ENCODE measurements at regions not wholly inside any gene's neighbourhood (a gene's known extent, or its start where the extent isn't known, plus 50 kb on each side); places are given as distances from the start of the nearest gene placed in this dataset.

GRCh38 chr1:60567256-60567655 is 493.7 kb upstream of the C1orf87 start:
- Histone ChIP-seq H3K36me3 (ENCODE audit: control insufficient read depth in 2 of 3, insufficient read depth in 3 of 3, low read length in 3 of 3) (no peaks in the 10 kb centered on the region), H3K27me3 (ENCODE audit: control insufficient read depth in 2 of 2, insufficient read depth in 2 of 2, low read length in 2 of 2) (no peaks in the 10 kb centered on the region), H3K9me3 (ENCODE audit: control insufficient read depth in 2 of 3, low read length in 3 of 3) (no peaks in the 10 kb centered on the region), H3K4me3 (ENCODE audit: low read length) (no peak overlapping the region), H3K27ac (ENCODE audit: low read depth, low read length) (no peak overlapping the region), H3K4me1 (ENCODE audit: control insufficient read depth in 2 of 2, insufficient read depth in 2 of 2, low read length in 2 of 2) (no peaks in the 10 kb centered on the region)
- peaks cover 0 to 18% (median 2%) of the 10 kb centered on the region in 11 donors for H3K9me3 Mint-ChIP-seq
- DNase-seq = no peak
- intact Hi-C loops (cut with micrococcal nuclease) = no loop called here
- POLR2A ChIA-PET = no interaction called here
- no peak for ATAC-seq
- H3K27me3 Mint-ChIP-seq = peaks cover 0 to 7% (median 4%) of the 10 kb centered on the region in 5 donors
- no peaks in the 10 kb centered on the region for H3K4me1 Mint-ChIP-seq
- CTCF ChIA-PET = no interaction called here
- H3K4me3 Mint-ChIP-seq = no peak overlapping the region
- H3K27ac Mint-ChIP-seq = no peak overlapping the region
- H3K36me3 Mint-ChIP-seq = no peaks in the 10 kb centered on the region

DNA sequence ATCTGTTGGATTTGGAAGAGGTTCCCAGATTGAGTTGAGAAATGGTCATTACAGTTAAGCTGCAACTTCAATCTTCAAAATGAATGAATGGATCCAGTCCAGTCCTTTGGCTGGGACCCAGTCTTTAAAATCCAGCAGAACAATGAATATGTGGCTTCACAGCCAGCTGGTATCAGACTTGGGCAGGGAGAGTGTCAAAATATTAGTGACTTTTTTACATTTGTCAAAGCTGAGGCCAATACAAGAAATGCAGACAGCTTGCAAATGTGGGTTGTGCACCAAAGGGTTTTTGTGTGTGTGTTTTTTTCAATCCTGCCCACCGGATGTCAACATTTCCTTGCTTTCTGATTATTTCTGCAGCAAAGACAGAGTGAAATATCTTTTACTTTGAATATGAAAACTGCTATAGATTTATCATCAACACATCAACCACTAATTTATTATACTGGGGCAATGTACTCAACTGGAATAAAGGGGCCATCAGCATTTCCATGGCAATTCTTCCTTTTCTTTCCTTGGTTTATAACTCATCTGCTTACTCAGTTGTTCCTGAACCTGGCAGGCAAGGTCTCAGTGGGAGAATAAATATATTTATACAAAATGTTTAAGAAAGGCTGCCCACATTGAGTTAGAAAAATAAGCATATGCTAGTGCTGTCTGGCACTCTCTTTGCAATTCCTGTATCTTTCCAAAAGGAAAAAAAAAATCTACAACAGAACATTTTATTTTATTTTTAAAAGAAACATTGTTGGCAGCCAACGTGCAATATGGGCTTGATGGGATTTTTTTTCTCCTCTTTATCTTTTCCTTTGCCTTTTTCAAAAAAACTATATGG is 491.6 kb upstream of the C1orf87 start:
- intact Hi-C loops (cut with micrococcal nuclease) = no loop called here
- no peak for DNase-seq
- no peak for ATAC-seq
- no peak overlapping the region for H3K4me3 ChIP-seq (ENCODE audit: low read length)
- peaks cover 0 to 16% (median 2%) of the 10 kb centered on the region in 11 donors for H3K9me3 Mint-ChIP-seq
- POLR2A ChIA-PET = no interaction called here
- H3K4me1 Mint-ChIP-seq = no peaks in the 10 kb centered on the region
- H3K36me3 ChIP-seq (ENCODE audit: control insufficient read depth in 2 of 3, insufficient read depth in 3 of 3, low read length in 3 of 3) = no peaks in the 10 kb centered on the region
- H3K4me3 Mint-ChIP-seq = no peak overlapping the region
- no peaks in the 10 kb centered on the region for H3K9me3 ChIP-seq (ENCODE audit: control insufficient read depth in 2 of 3, low read length in 3 of 3)
- H3K27ac Mint-ChIP-seq = no peak overlapping the region
- CTCF ChIA-PET = no interaction called here
- H3K4me1 ChIP-seq (ENCODE audit: control insufficient read depth in 2 of 2, insufficient read depth in 2 of 2, low read length in 2 of 2) = no peaks in the 10 kb centered on the region
- no peaks in the 10 kb centered on the region for H3K36me3 Mint-ChIP-seq
- H3K27me3 Mint-ChIP-seq = peaks cover 0 to 5% (median 0%) of the 10 kb centered on the region in 5 donors
- H3K27me3 ChIP-seq (ENCODE audit: control insufficient read depth in 2 of 2, insufficient read depth in 2 of 2, low read length in 2 of 2) = no peaks in the 10 kb centered on the region
- H3K27ac ChIP-seq (ENCODE audit: low read depth, low read length) = no peak overlapping the region

- Mint-ChIP-seq H3K4me3 (no peak overlapping the region), H3K27me3 (peaks cover 0 to 5% (median 0%) of the 10 kb centered on the region in 5 donors), H3K9me3 (peaks cover 0 to 11% (median 2%) of the 10 kb centered on the region in 11 donors), H3K36me3 (no peaks in the 10 kb centered on the region), H3K4me1 (no peaks in the 10 kb centered on the region), H3K27ac (no peak overlapping the region)
- no peaks in the 10 kb centered on the region for H3K36me3 ChIP-seq (ENCODE audit: control insufficient read depth in 2 of 3, insufficient read depth in 3 of 3, low read length in 3 of 3)
- H3K27ac ChIP-seq (ENCODE audit: low read depth, low read length) = no peak overlapping the region
- CTCF ChIA-PET = no interaction called here
- H3K27me3 ChIP-seq (ENCODE audit: control insufficient read depth in 2 of 2, insufficient read depth in 2 of 2, low read length in 2 of 2) = no peaks in the 10 kb centered on the region
- DNase-seq (no peak), ATAC-seq (no peak)
- no peaks in the 10 kb centered on the region for H3K9me3 ChIP-seq (ENCODE audit: control insufficient read depth in 2 of 3, low read length in 3 of 3)
- POLR2A ChIA-PET = no interaction called here
- H3K4me3 ChIP-seq (ENCODE audit: low read length) = no peak overlapping the region
- intact Hi-C loops (cut with micrococcal nuclease) = no loop called here
- no peaks in the 10 kb centered on the region for H3K4me1 ChIP-seq (ENCODE audit: control insufficient read depth in 2 of 2, insufficient read depth in 2 of 2, low read length in 2 of 2)
These were observed 490.4 kb upstream of the C1orf87 start for GRCh38 chr1:60563777-60564535.

GRCh38 chr1:60562740-60563139 is 489.2 kb upstream of the C1orf87 start:
- Mint-ChIP-seq H3K36me3 (no peaks in the 10 kb centered on the region), H3K4me1 (no peaks in the 10 kb centered on the region)
- ATAC-seq = no peak

DNA sequence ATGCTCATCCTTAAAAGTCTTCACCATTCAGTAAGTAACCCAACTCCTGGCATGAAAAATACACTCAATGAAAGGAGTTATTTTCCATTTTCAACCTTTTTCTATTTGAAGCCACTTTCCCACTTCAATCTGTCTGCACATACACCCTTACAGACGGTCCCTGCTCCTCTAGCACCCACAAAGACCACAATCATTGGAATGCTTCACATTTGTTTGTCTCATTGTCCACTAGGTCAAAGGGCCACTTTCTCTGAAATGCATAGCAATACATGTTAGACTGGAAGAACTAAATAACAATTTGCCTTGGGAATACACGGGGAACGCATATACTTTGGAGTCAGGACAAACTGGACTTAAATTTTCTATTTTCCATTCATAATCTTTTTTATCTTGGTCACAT is 487.1 kb upstream of the C1orf87 start:
- Histone ChIP-seq H3K27ac (ENCODE audit: low read depth, low read length) (no peak overlapping the region), H3K4me3 (ENCODE audit: low read length) (no peak overlapping the region), H3K36me3 (ENCODE audit: control insufficient read depth in 2 of 3, insufficient read depth in 3 of 3, low read length in 3 of 3) (no peaks in the 10 kb centered on the region), H3K9me3 (ENCODE audit: control insufficient read depth in 2 of 3, low read length in 3 of 3) (no peaks in the 10 kb centered on the region), H3K27me3 (ENCODE audit: control insufficient read depth in 2 of 2, insufficient read depth in 2 of 2, low read length in 2 of 2) (no peaks in the 10 kb centered on the region), H3K4me1 (ENCODE audit: control insufficient read depth in 2 of 2, insufficient read depth in 2 of 2, low read length in 2 of 2) (no peaks in the 10 kb centered on the region)
- CTCF ChIA-PET = no interaction called here
- no peak for DNase-seq
- Mint-ChIP-seq H3K36me3 (no peaks in the 10 kb centered on the region), H3K9me3 (peaks cover 0 to 11% (median 0%) of the 10 kb centered on the region in 11 donors), H3K4me1 (no peaks in the 10 kb centered on the region), H3K27me3 (no peaks in the 10 kb centered on the region), H3K27ac (no peak overlapping the region), H3K4me3 (no peak overlapping the region)
- no peak for ATAC-seq
- POLR2A ChIA-PET = no interaction called here
- intact Hi-C loops (cut with micrococcal nuclease) = no loop called here

More at GRCh38 chr1:60562740-60563139, 489.2 kb upstream of the C1orf87 start:
- Histone ChIP-seq H3K4me3 (ENCODE audit: low read length) (no peak overlapping the region), H3K4me1 (ENCODE audit: control insufficient read depth in 2 of 2, insufficient read depth in 2 of 2, low read length in 2 of 2) (no peaks in the 10 kb centered on the region), H3K27ac (ENCODE audit: low read depth, low read length) (no peak overlapping the region), H3K9me3 (ENCODE audit: control insufficient read depth in 2 of 3, low read length in 3 of 3) (no peaks in the 10 kb centered on the region), H3K36me3 (ENCODE audit: control insufficient read depth in 2 of 3, insufficient read depth in 3 of 3, low read length in 3 of 3) (no peaks in the 10 kb centered on the region), H3K27me3 (ENCODE audit: control insufficient read depth in 2 of 2, insufficient read depth in 2 of 2, low read length in 2 of 2) (no peaks in the 10 kb centered on the region)
- Mint-ChIP-seq H3K27ac (no peak overlapping the region), H3K4me3 (no peak overlapping the region), H3K9me3 (peaks cover 0 to 11% (median 0%) of the 10 kb centered on the region in 11 donors), H3K27me3 (peaks cover 0 to 5% (median 0%) of the 10 kb centered on the region in 5 donors)
- POLR2A ChIA-PET = no interaction called here
- CTCF ChIA-PET = no interaction called here
- intact Hi-C loops (cut with micrococcal nuclease) = no loop called here
- no peak for DNase-seq

DNA sequence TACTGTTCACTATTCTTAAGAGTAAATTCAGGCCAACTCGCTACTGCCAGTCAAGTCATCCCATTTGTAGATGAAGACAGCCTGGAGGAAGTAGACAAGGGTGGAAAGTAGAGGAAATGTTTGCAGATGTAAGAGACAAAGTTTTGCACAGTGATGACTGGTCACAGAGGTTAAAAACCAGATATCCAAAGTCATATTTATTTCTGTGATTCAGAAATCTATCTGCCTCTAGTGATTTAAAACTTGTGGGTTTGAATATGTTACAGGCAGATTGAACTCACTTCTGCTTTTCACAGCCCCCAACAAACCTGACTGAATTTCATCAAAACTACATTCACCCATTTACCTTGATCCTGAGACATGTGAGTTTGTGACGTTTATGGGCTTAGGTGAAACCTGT is 484.7 kb upstream of the C1orf87 start:
- POLR2A ChIA-PET = no interaction called here
- no peaks in the 10 kb centered on the region for H3K27me3 Mint-ChIP-seq
- no peaks in the 10 kb centered on the region for H3K4me1 Mint-ChIP-seq
- DNase-seq (no peak), ATAC-seq (no peak)
- Histone ChIP-seq H3K27ac (ENCODE audit: low read depth, low read length) (no peak overlapping the region), H3K27me3 (ENCODE audit: control insufficient read depth in 2 of 2, insufficient read depth in 2 of 2, low read length in 2 of 2) (peaks cover 0 to 3% of the 10 kb centered on the region in 2 donors), H3K9me3 (ENCODE audit: control insufficient read depth in 2 of 3, low read length in 3 of 3) (no peaks in the 10 kb centered on the region), H3K36me3 (ENCODE audit: control insufficient read depth in 2 of 3, insufficient read depth in 3 of 3, low read length in 3 of 3) (no peaks in the 10 kb centered on the region), H3K4me1 (ENCODE audit: control insufficient read depth in 2 of 2, insufficient read depth in 2 of 2, low read length in 2 of 2) (no peaks in the 10 kb centered on the region), H3K4me3 (ENCODE audit: low read length) (no peak overlapping the region)
- H3K4me3 Mint-ChIP-seq = no peak overlapping the region
- intact Hi-C loops (cut with micrococcal nuclease) = no loop called here
- H3K27ac Mint-ChIP-seq = no peak overlapping the region
- CTCF ChIA-PET = no interaction called here
- no peaks in the 10 kb centered on the region for H3K36me3 Mint-ChIP-seq
- peaks cover 0 to 11% (median 0%) of the 10 kb centered on the region in 11 donors for H3K9me3 Mint-ChIP-seq

DNA sequence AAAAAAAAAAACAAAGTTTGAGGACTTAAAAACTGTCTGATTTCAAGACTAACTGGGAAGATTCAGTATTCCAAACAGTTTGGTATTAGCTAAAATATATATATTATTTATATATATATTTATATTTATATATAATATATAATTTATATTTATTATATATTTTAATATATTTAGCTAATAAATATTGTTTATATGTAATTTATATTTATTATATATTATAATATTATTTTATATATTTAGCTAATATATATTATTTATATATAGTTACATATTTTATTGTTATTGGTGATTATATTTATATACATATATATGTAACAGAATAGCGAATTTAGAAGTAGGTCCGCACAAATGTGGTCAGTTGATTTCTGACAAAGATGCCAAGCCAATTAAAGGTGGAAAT is 480.2 kb upstream of the C1orf87 start:
- ChIA-PET CTCF (no interaction called here), POLR2A (no interaction called here)
- intact Hi-C loops (cut with micrococcal nuclease) = no loop called here
- Mint-ChIP-seq H3K36me3 (no peaks in the 10 kb centered on the region), H3K27ac (no peak overlapping the region), H3K4me1 (no peaks in the 10 kb centered on the region), H3K27me3 (no peaks in the 10 kb centered on the region), H3K9me3 (peaks cover 0 to 6% (median 0%) of the 10 kb centered on the region in 11 donors), H3K4me3 (no peak overlapping the region)
- Histone ChIP-seq H3K4me1 (ENCODE audit: control insufficient read depth in 2 of 2, insufficient read depth in 2 of 2, low read length in 2 of 2) (no peaks in the 10 kb centered on the region), H3K27me3 (ENCODE audit: control insufficient read depth in 2 of 2, insufficient read depth in 2 of 2, low read length in 2 of 2) (peaks cover 0 to 3% of the 10 kb centered on the region in 2 donors), H3K9me3 (ENCODE audit: control insufficient read depth in 2 of 3, low read length in 3 of 3) (no peaks in the 10 kb centered on the region), H3K27ac (ENCODE audit: low read depth, low read length) (no peak overlapping the region), H3K36me3 (ENCODE audit: control insufficient read depth in 2 of 3, insufficient read depth in 3 of 3, low read length in 3 of 3) (no peaks in the 10 kb centered on the region), H3K4me3 (ENCODE audit: low read length) (no peak overlapping the region)
- ATAC-seq = no peak
- DNase-seq = no peak
